ENCODE measurements at regions not wholly inside any gene's neighbourhood (a gene's known extent, or its start where the extent isn't known, plus 50 kb on each side); places are given as distances from the start of the nearest gene placed in this dataset.

GRCh38 chr9:25602400-25603044 is 75.7 kb downstream of the TUSC1 start:
- no peak overlapping the region for H3K27ac ChIP-seq (ENCODE audit: control insufficient read depth, insufficient read depth, low read length)
- TF ChIP-seq CTCF (optimal IDR thresholded peaks at IDR 0.05 in 1 of 3, IDR thresholded peaks at IDR 0.05 in 1 of 3, conservative IDR thresholded peaks at IDR 0.05 in 1 of 3; ENCODE audit: extremely low read depth in 1 of 3, insufficient read depth in 2 of 3, low read length in 3 of 3), result no peak
- TF ChIP-seq EZH2 (IDR thresholded peaks at IDR 0.05; ENCODE audit: low read length), result no peak
- no peak overlapping the region for H3K4me2 ChIP-seq (ENCODE audit: control insufficient read depth, extremely low read depth, insufficient read depth, low read depth, low read length)
- no peaks in the 10 kb centered on the region for H3K9me3 ChIP-seq (ENCODE audit: control insufficient read depth, low read depth, low read length)
- no peaks in the 10 kb centered on the region for H4K20me1 ChIP-seq (ENCODE audit: control insufficient read depth, extremely low read depth, insufficient read depth, low read length)
- no peaks in the 10 kb centered on the region for H3K36me3 ChIP-seq (ENCODE audit: control insufficient read depth in 2 of 2, extremely low read depth in 1 of 2, insufficient read depth in 2 of 2, low read length in 2 of 2)
- no peaks in the 10 kb centered on the region for H3K27me3 ChIP-seq (ENCODE audit: control insufficient read depth, extremely low read depth, insufficient read depth, low read length)
- DNase-seq (ENCODE audit: low read depth, low spot score) (no peak), FAIRE-seq (no peak)
- dilution Hi-C loops (cut with MboI; ENCODE audit: extremely low pct_ligation_motif_present, low sequenced_read_pairs), result no loop called here
- no peak overlapping the region for H2AFZ ChIP-seq (ENCODE audit: control insufficient read depth, low read length)
- H3K9ac ChIP-seq (ENCODE audit: control insufficient read depth, extremely low read depth, insufficient read depth, low read length), result no peak overlapping the region
- no peaks in the 10 kb centered on the region for H3K79me2 ChIP-seq (ENCODE audit: control insufficient read depth, insufficient read depth, low read length)
- H3K4me1 ChIP-seq (ENCODE audit: control insufficient read depth, extremely low read depth, insufficient read depth, low read length), result no peaks in the 10 kb centered on the region
- no peak overlapping the region for H3K4me3 ChIP-seq (ENCODE audit: control insufficient read depth in 2 of 3, extremely low read depth in 1 of 3, insufficient read depth in 2 of 3, low read depth in 1 of 3, low read length in 3 of 3)
- H3K9me1 ChIP-seq (ENCODE audit: control insufficient read depth, extremely low read depth, insufficient read depth, low read length), result no peaks in the 10 kb centered on the region

GRCh38 chr9:25600501-25600900 is 77.7 kb downstream of the TUSC1 start:
- Histone ChIP-seq H3K27ac (ENCODE audit: control insufficient read depth, insufficient read depth, low read length) (no peak overlapping the region), H3K36me3 (ENCODE audit: control insufficient read depth in 2 of 2, extremely low read depth in 1 of 2, insufficient read depth in 2 of 2, low read length in 2 of 2) (no peaks in the 10 kb centered on the region), H3K27me3 (ENCODE audit: control insufficient read depth, extremely low read depth, insufficient read depth, low read length) (no peaks in the 10 kb centered on the region), H3K4me1 (ENCODE audit: control insufficient read depth, extremely low read depth, insufficient read depth, low read length) (no peaks in the 10 kb centered on the region), H3K9me3 (ENCODE audit: control insufficient read depth, low read depth, low read length) (no peaks in the 10 kb centered on the region), H4K20me1 (ENCODE audit: control insufficient read depth, extremely low read depth, insufficient read depth, low read length) (no peaks in the 10 kb centered on the region), H3K9ac (ENCODE audit: control insufficient read depth, extremely low read depth, insufficient read depth, low read length) (no peak overlapping the region), H3K4me2 (ENCODE audit: control insufficient read depth, extremely low read depth, insufficient read depth, low read depth, low read length) (no peak overlapping the region), H3K79me2 (ENCODE audit: control insufficient read depth, insufficient read depth, low read length) (no peaks in the 10 kb centered on the region), H3K9me1 (ENCODE audit: control insufficient read depth, extremely low read depth, insufficient read depth, low read length) (no peaks in the 10 kb centered on the region), H2AFZ (ENCODE audit: control insufficient read depth, low read length) (no peak overlapping the region), H3K4me3 (ENCODE audit: control insufficient read depth in 2 of 3, extremely low read depth in 1 of 3, insufficient read depth in 2 of 3, low read depth in 1 of 3, low read length in 3 of 3) (no peak overlapping the region)
- FAIRE-seq (no peak), DNase-seq (ENCODE audit: low read depth, low spot score) (no peak)
- dilution Hi-C loops (cut with MboI; ENCODE audit: extremely low pct_ligation_motif_present, low sequenced_read_pairs), result no loop called here
- TF ChIP-seq EZH2 (IDR thresholded peaks at IDR 0.05; ENCODE audit: low read length) (no peak), CTCF (optimal IDR thresholded peaks at IDR 0.05 in 1 of 3, IDR thresholded peaks at IDR 0.05 in 1 of 3, conservative IDR thresholded peaks at IDR 0.05 in 1 of 3; ENCODE audit: extremely low read depth in 1 of 3, insufficient read depth in 2 of 3, low read length in 3 of 3) (no peak)
